SK-N-SH (cell line): ENCODE measurements at regions not wholly inside any gene's neighbourhood (a gene's known extent, or its start where the extent isn't known, plus 50 kb on each side); places are given as distances from the start of the nearest gene placed in this dataset.

Experiments
- CTCF ChIA-PET: fragments of 300-600, 350-600 bp; formaldehyde crosslinking; extraction: SDS; loops from one replicate; lab custom pipeline; 2021; lab: Yijun Ruan, JAX
- POLR2A ChIA-PET: fragments of 350-600 bp; sonication (Branson Sonifier 250); formaldehyde crosslinking; extraction: SDS; loops from one replicate; lab custom pipeline; 2020; ENCODE audit warnings: antibody characterized with exemption, inconsistent platforms; lab: Yijun Ruan, JAX
- DNase-seq: peaks from one replicate; pipeline ENCODE4 v3.0.0; 2012
- H2AFZ ChIP-seq: fragments of 200-600 bp; sonication (generic); 2 replicates; pipeline ENCODE4 v1.8.1; 2016; ENCODE audit warnings: antibody characterized with exemption, mild to moderate bottlenecking, low read depth
- H3F3A ChIP-seq: fragments of 200-600 bp; sonication (generic); replicated peaks from 2 replicates; pipeline ENCODE3; 2016; ENCODE audit warnings: antibody characterized with exemption, mild to moderate bottlenecking; ENCODE audit not compliant: insufficient read depth
- H3K27ac ChIP-seq, 2 experiments: fragments of 200-500 bp in 1 of 2; fragments of 200-600 bp in 1 of 2; sonication (Bioruptor generic) in 1 of 2; sonication (generic), shearing (Covaris generic) in 1 of 2; 2 replicates each; pipeline versions ENCODE4 v1.5.1 to v1.6.1; 2014 to 2016; ENCODE audit warnings: low read depth in 2 of 2, inconsistent platforms in 1 of 2, low read length in 1 of 2, mild to moderate bottlenecking in 1 of 2, mixed read lengths in 1 of 2
- H3K27me3 ChIP-seq: fragments of 200-600 bp; sonication (generic), shearing (Covaris generic); 2 replicates; pipeline ENCODE4 v1.6.1; 2016; ENCODE audit warnings: mixed run types; ENCODE audit not compliant: insufficient read depth
- H3K36me3 ChIP-seq, 2 experiments: fragments of 200-500 bp in 1 of 2; fragments of 200-600 bp in 1 of 2; sonication (Bioruptor generic) in 1 of 2; sonication (generic) in 1 of 2; replicated peaks in 1 of 2; 2 replicates each; pipeline versions ENCODE3 to v1.5.1; 2014 to 2016; ENCODE audit warnings: low read length in 1 of 2, mild to moderate bottlenecking in 1 of 2; ENCODE audit not compliant: insufficient read depth in 2 of 2, control insufficient read depth in 1 of 2
- H3K4me1 ChIP-seq, 2 experiments: fragments of 200-500 bp in 1 of 2; fragments of 200-600 bp in 1 of 2; sonication (Bioruptor generic) in 1 of 2; sonication (generic), shearing (Covaris generic) in 1 of 2; 2 replicates each; pipeline versions ENCODE4 v1.5.1 to v1.6.1; 2014 to 2016; ENCODE audit warnings: low read depth in 1 of 2, low read length in 1 of 2, mixed run types in 1 of 2; ENCODE audit not compliant: insufficient read depth in 2 of 2, control insufficient read depth in 1 of 2
- H3K4me2 ChIP-seq: fragments of 200-600 bp; sonication (generic), shearing (Covaris generic); 2 replicates; pipeline ENCODE4 v1.6.1; 2017; ENCODE audit warnings: mixed run types
- H3K4me3 ChIP-seq, 2 experiments: fragments of 200-500 bp in 1 of 2; fragments of 200-600 bp in 1 of 2; sonication (Bioruptor generic) in 1 of 2; sonication (generic), shearing (Covaris generic) in 1 of 2; 2 replicates each; pipeline versions ENCODE4 v1.5.1 to v1.8.1; 2014 to 2016; ENCODE audit warnings: low read depth in 2 of 2, inconsistent platforms in 1 of 2, low read length in 1 of 2, mild to moderate bottlenecking in 1 of 2, mixed read lengths in 1 of 2, moderate library complexity in 1 of 2
- H3K79me2 ChIP-seq: fragments of 200-600 bp; sonication (generic); 2 replicates; pipeline ENCODE4 v1.8.1; 2017; ENCODE audit warnings: mild to moderate bottlenecking; ENCODE audit not compliant: insufficient read depth
- H3K9ac ChIP-seq: fragments of 200-600 bp; sonication (generic); 2 replicates; pipeline ENCODE4 v1.6.1; 2017; ENCODE audit warnings: mixed run types
- H3K9me2 ChIP-seq: fragments of 200-600 bp; sonication (generic); 2 replicates; pipeline ENCODE4 v1.6.1; 2017; ENCODE audit warnings: mixed run types
- H3K9me3 ChIP-seq: fragments of 200-600 bp; sonication (generic); 2 replicates; pipeline ENCODE4 v1.6.1; 2017; ENCODE audit warnings: mixed run types, mild to moderate bottlenecking, moderate library complexity
- H4K20me1 ChIP-seq: fragments of 200-600 bp; sonication (generic); 2 replicates; pipeline ENCODE4 v1.6.1; 2017; ENCODE audit warnings: mild to moderate bottlenecking, mixed run types; ENCODE audit not compliant: insufficient read depth
- CTCF ChIP-seq: fragments of 200-600 bp; sonication (generic); IDR thresholded peaks from 2 replicates; pipeline ENCODE4 v1.6.1; 2017; ENCODE audit warnings: antibody characterized with exemption, mild to moderate bottlenecking, moderate library complexity
- FOXJ3 ChIP-seq: sonication (generic); formaldehyde crosslinking; IDR thresholded peaks from 2 replicates; pipeline ENCODE4 v1.5.1; 2020; ENCODE audit warnings: mild to moderate bottlenecking, missing genetic modification reagents
- IRF3 ChIP-seq: fragments of 150-350 bp; IDR thresholded peaks from 2 replicates; pipeline ENCODE4 v1.6.1; 2016; ENCODE audit warnings: mild to moderate bottlenecking, low read depth, low read length
- MXI1 ChIP-seq: IDR thresholded peaks from 2 replicates; pipeline ENCODE4 v1.6.1; 2012; ENCODE audit warnings: mild to moderate bottlenecking, low read depth, low read length, improper control_type of control experiment
- NFIC ChIP-seq: IDR thresholded peaks from 2 replicates; pipeline ENCODE4 v1.4.0; 2012; ENCODE audit warnings: borderline replicate concordance
- NRF1 ChIP-seq: IDR thresholded peaks from 2 replicates; pipeline ENCODE4 v1.6.1; 2012; ENCODE audit warnings: low read depth, mild to moderate bottlenecking, low read length
- RAD21 ChIP-seq: IDR thresholded peaks from 2 replicates; pipeline ENCODE4 v1.6.1; 2012; ENCODE audit warnings: mild to moderate bottlenecking, low read length
- RCOR1 ChIP-seq: fragments of 150-350 bp; IDR thresholded peaks from 2 replicates; pipeline ENCODE4 v1.6.1; 2017; ENCODE audit warnings: antibody characterized with exemption, low read length
- REST ChIP-seq: IDR thresholded peaks from 2 replicates; pipeline ENCODE4 v1.6.1; 2012; ENCODE audit warnings: mild to moderate bottlenecking, low read depth, low read length, moderate library complexity
- SIN3A ChIP-seq: IDR thresholded peaks from 2 replicates; pipeline ENCODE4 v1.6.1; 2012; ENCODE audit warnings: low read depth, mild to moderate bottlenecking, low read length, moderate library complexity, borderline replicate concordance
- TEAD4 ChIP-seq: IDR thresholded peaks from 2 replicates; pipeline ENCODE4 v1.4.0; 2012; ENCODE audit warnings: mild to moderate bottlenecking, borderline replicate concordance; ENCODE audit not compliant: insufficient read depth
- USF1 ChIP-seq: IDR thresholded peaks from 2 replicates; pipeline ENCODE4 v1.4.0; 2012; ENCODE audit warnings: low read depth, borderline replicate concordance
- USF2 ChIP-seq: fragments of 150-350 bp; IDR thresholded peaks from 2 replicates; pipeline ENCODE4 v1.6.1; 2017; ENCODE audit warnings: antibody characterized with exemption, low read length, low read depth, borderline replicate concordance
- ZBTB33 ChIP-seq: IDR thresholded peaks from 2 replicates; pipeline ENCODE4 v1.4.0; 2012; ENCODE audit warnings: low read depth, borderline replicate concordance
- WGBS: methylation state at CpG from one replicate; pipeline ENCODE4 v1.1.6; 2017; ENCODE audit warnings: low lambda C conversion rate; 5-methylcytosine and 5-hydroxymethylcytosine counted together

GRCh38 chr13:65028101-65028500 is 2202.0 kb downstream of the PCDH9 start:
- TF ChIP-seq RAD21: no peak
- no peak for TF ChIP-seq TEAD4
- Histone ChIP-seq H3K4me2 (no peak overlapping the region), H2AFZ (no peak overlapping the region), H4K20me1 (no peaks in the 10 kb centered on the region), H3K9ac (no peak overlapping the region), H3K27me3 (no peaks in the 10 kb centered on the region), H3K27ac (no peak overlapping the region), H3F3A (no peaks in the 10 kb centered on the region), H3K4me1 (no peaks in the 10 kb centered on the region), H3K9me3 (peaks cover 11% of the 10 kb centered on the region; the same call in 1 of the 2 replicates), H3K9me2 (no peaks in the 10 kb centered on the region), H3K79me2 (no peaks in the 10 kb centered on the region), H3K4me3 (no peak overlapping the region), H3K36me3 (no peaks in the 10 kb centered on the region)
- DNase-seq: no peak
- CTCF ChIA-PET: no interaction called here
- WGBS: 89% methylated on average over 1 of the region's 1 CpG
- POLR2A ChIA-PET: no interaction called here

GRCh38 chr13:65026505-65026904 is 2203.6 kb downstream of the PCDH9 start:
- no peak overlapping the region for H3K27ac ChIP-seq
- H3K4me1 ChIP-seq: no peaks in the 10 kb centered on the region
- 67% methylated on average over 2 of the region's 2 CpGs for WGBS
- ChIA-PET POLR2A (no interaction called here), CTCF (no interaction called here)
- no peaks in the 10 kb centered on the region for H4K20me1 ChIP-seq
- no peak overlapping the region for H3K9ac ChIP-seq
- H3K36me3 ChIP-seq: no peaks in the 10 kb centered on the region
- TF ChIP-seq RCOR1 (no peak), USF2 (no peak), SIN3A (no peak), REST (no peak), USF1 (no peak), FOXJ3 (CRISPR knock-in tag) (no peak), ZBTB33 (no peak), TEAD4 (no peak), NFIC (no peak), MXI1 (no peak), IRF3 (no peak), NRF1 (no peak), CTCF (no peak)
- no peak overlapping the region for H2AFZ ChIP-seq
- no peaks in the 10 kb centered on the region for H3K79me2 ChIP-seq
- peaks cover 11% of the 10 kb centered on the region; the same call in 1 of the 2 replicates for H3K9me3 ChIP-seq
- no peak overlapping the region for H3K4me3 ChIP-seq
- DNase-seq: no peak
- H3F3A ChIP-seq: no peaks in the 10 kb centered on the region
- H3K4me2 ChIP-seq: no peak overlapping the region
- no peaks in the 10 kb centered on the region for H3K27me3 ChIP-seq
- H3K9me2 ChIP-seq: no peaks in the 10 kb centered on the region
